Esophagus muscularis mucosa (tissue), 4 donors: ENCODE measurements at regions not wholly inside any gene's neighbourhood (a gene's known extent, or its start where the extent isn't known, plus 50 kb on each side); places are given as distances from the start of the nearest gene placed in this dataset.

ENCODE experiments used
- DNase-seq: peaks from one replicate; pipeline ENCODE4 v3.0.0-alpha.2; 2017; ENCODE audit errors: extremely low spot score
- H3K27ac ChIP-seq, 4 donors: fragments of 200-600 bp; sonication (generic); replicated peaks in 1 of 4; 1 replicate in 3 of 4; 2 replicates in 1 of 4; pipeline ENCODE4 v1.5.1; 2016 to 2019; ENCODE audit warnings: mild to moderate bottlenecking in 1 of 4
- H3K27me3 ChIP-seq, 4 donors: fragments of 200-600 bp; sonication (generic); one replicate each; pipeline versions ENCODE4 v1.5.1 to v1.6.0; 2016 to 2019
- H3K36me3 ChIP-seq, 4 donors: fragments of 200-600 bp; sonication (generic); one replicate each; pipeline ENCODE4 v1.5.1; 2016 to 2019
- H3K4me1 ChIP-seq, 4 donors: fragments of 200-600 bp; sonication (generic); one replicate each; pipeline ENCODE4 v1.5.1; 2016 to 2019
- H3K4me3 ChIP-seq, 4 donors: fragments of 200-600 bp; sonication (generic); 1 replicate in 2 of 4; 2 replicates in 2 of 4; pipeline ENCODE4 v1.5.1; 2016 to 2019; ENCODE audit warnings: mild to moderate bottlenecking in 4 of 4, moderate library complexity in 1 of 4
- H3K9me3 ChIP-seq, 4 donors: fragments of 200-600 bp; sonication (generic); 1 replicate in 3 of 4; 2 replicates in 1 of 4; pipeline ENCODE4 v1.5.1; 2016 to 2019
- CTCF ChIP-seq, 3 experiments: fragments of 200-600 bp in 2 of 3; fragments of 450-650 bp in 1 of 3; sonication (generic) in 2 of 3; IDR thresholded peaks; one replicate each; pipeline ENCODE4 v1.5.1; 2017 to 2019; ENCODE audit warnings: antibody characterized with exemption in 3 of 3, mild to moderate bottlenecking in 2 of 3, moderate library complexity in 1 of 3
- EP300 ChIP-seq: sonication (generic); formaldehyde crosslinking; IDR thresholded peaks from one replicate; pipeline ENCODE4 v1.6.1; 2017; ENCODE audit warnings: antibody characterized with exemption
- POLR2A ChIP-seq: fragments of 450-650 bp; IDR thresholded peaks from one replicate; pipeline ENCODE4 v1.6.1; 2017; ENCODE audit warnings: antibody characterized with exemption, moderate library complexity, mild to moderate bottlenecking, low read depth
- POLR2AphosphoS5 ChIP-seq, 2 donors: sonication (generic); formaldehyde crosslinking; IDR thresholded peaks; one replicate each; pipeline ENCODE4 v1.6.1; 2017; ENCODE audit warnings: antibody characterized with exemption in 2 of 2
- WGBS: methylation state at CpG from one replicate; pipeline ENCODE4 v1.1.5; 2018; 5-methylcytosine and 5-hydroxymethylcytosine counted together
- intact Hi-C: fragments of 100-400 bp; cut with DNase I; formaldehyde crosslinking; loops from one replicate; pipeline ENCODE4 v1.15.1; 2023

DNA sequence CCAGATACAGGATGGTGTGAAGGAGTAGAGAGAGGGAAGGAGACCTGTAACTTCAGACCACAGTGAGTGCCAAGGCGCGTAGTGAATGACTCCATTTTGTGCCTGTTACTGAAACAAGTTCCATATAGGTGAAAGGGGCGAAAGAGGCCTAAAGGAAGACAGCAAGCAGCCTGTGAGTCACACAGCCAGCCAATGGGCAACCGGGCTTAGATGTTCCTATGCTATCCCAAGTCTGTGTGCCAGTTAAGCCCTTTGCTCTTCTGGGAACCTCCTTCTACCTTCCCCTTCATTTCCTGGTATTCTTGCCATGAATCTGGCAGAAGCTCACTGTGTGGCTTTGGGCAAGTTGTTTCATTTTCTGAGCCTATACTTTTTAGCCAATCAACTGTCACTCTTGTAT is 161.8 kb upstream of the LDB2 start:
- 91% methylated on average over 4 of the region's 4 CpGs for WGBS
- intact Hi-C loops = no loop called here
- DNase-seq = peak; percentile 81
- H3K4me1 ChIP-seq = peaks cover 0 to 14% (median 7%) of the 10 kb centered on the region in 4 donors
- no peaks in the 10 kb centered on the region for H3K36me3 ChIP-seq
- H3K4me3 ChIP-seq = no peak overlapping the region
- H3K27me3 ChIP-seq = no peaks in the 10 kb centered on the region
- no peak for TF ChIP-seq POLR2AphosphoS5 (IDR thresholded peaks at IDR 0.05)
- no peak for TF ChIP-seq POLR2A
- no peak for TF ChIP-seq CTCF (IDR thresholded peaks at IDR 0.05)
- no peak for TF ChIP-seq EP300
- H3K27ac ChIP-seq = no peak overlapping the region
- H3K9me3 ChIP-seq = no peaks in the 10 kb centered on the region

DNA sequence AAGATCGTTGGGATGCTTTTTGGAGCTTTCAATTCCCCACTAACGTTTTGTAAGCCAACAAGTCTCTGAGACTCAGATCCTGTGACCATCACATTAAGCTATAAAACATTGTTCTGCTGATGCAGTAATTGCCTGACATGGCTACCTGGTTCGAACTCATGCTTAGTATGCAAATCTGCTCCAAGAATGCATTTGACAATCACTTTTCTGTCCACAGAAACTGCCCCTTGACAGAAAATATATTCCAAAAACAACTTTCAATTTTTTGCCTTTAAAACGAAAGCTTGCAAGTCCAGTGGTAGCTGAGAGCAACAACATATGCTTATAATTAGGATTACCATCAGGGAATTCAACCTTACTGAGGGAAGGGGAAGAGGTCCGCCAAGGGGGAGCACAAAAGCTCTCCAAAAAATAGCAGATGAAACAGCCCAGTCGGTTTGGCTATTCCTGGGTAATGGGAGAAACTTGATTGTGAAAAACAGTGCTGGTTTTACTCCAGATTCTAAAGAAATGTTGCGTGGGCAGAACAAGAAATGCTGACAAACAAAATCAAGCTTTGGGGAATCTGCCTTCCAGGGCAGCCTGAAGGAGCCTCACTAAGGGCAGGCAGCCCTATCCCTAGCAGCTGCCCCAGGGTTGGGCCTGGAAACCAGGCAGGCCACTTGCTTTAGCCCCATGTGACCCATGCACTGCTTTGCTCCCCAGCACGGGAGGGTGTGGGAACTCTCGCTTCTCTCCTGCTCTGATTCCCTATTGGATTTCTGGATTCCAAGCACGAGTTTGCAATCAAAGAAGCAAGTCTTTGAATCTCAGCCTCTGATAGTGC is 160.7 kb upstream of the LDB2 start:
- no peak overlapping the region for H3K27ac ChIP-seq
- peak overlapping the region in 2 of 4 donors; percentile 2 to 29 for H3K4me3 ChIP-seq
- intact Hi-C loops = no loop called here
- H3K36me3 ChIP-seq = no peaks in the 10 kb centered on the region
- peaks cover 0 to 14% (median 7%) of the 10 kb centered on the region in 4 donors for H3K4me1 ChIP-seq
- no peaks in the 10 kb centered on the region for H3K9me3 ChIP-seq
- no peak for TF ChIP-seq CTCF (IDR thresholded peaks at IDR 0.05)
- no peak for TF ChIP-seq POLR2A
- no peak for TF ChIP-seq EP300
- TF ChIP-seq POLR2AphosphoS5 (IDR thresholded peaks at IDR 0.05) = no peak
- DNase-seq = peak; percentile 78
- H3K27me3 ChIP-seq = no peaks in the 10 kb centered on the region
- WGBS = 60% methylated on average over 10 of the region's 10 CpGs

- H3K4me1 ChIP-seq = peaks cover 0 to 14% (median 7%) of the 10 kb centered on the region in 4 donors
- no peaks in the 10 kb centered on the region for H3K9me3 ChIP-seq
- no peaks in the 10 kb centered on the region for H3K36me3 ChIP-seq
- intact Hi-C loops = no loop called here
- WGBS = 51% methylated on average over 4 of the region's 4 CpGs
- TF ChIP-seq EP300 (no peak), CTCF (IDR thresholded peaks at IDR 0.05) (no peak), POLR2AphosphoS5 (IDR thresholded peaks at IDR 0.05) (no peak), POLR2A (no peak)
- H3K27me3 ChIP-seq = no peaks in the 10 kb centered on the region
- DNase-seq = peak; percentile 91
- H3K27ac ChIP-seq = peak overlapping the region in 1 of 4 donors; percentile 2
- no peak overlapping the region for H3K4me3 ChIP-seq
Observed at GRCh38 chr4:17058536-17058915, 160.1 kb upstream of the LDB2 start.

GRCh38 chr4:17057035-17057434 is 158.6 kb upstream of the LDB2 start:
- H3K36me3 ChIP-seq = no peaks in the 10 kb centered on the region
- no peak for TF ChIP-seq CTCF (IDR thresholded peaks at IDR 0.05)
- no peak for TF ChIP-seq POLR2AphosphoS5 (IDR thresholded peaks at IDR 0.05)
- no peak for TF ChIP-seq EP300
- TF ChIP-seq POLR2A = no peak
- H3K4me1 ChIP-seq = peaks cover 0 to 14% (median 7%) of the 10 kb centered on the region in 4 donors
- intact Hi-C loops = no loop called here
- no peaks in the 10 kb centered on the region for H3K9me3 ChIP-seq
- no peaks in the 10 kb centered on the region for H3K27me3 ChIP-seq
- DNase-seq = no peak
- 96% methylated on average over 6 of the region's 6 CpGs for WGBS
- no peak overlapping the region for H3K27ac ChIP-seq
- H3K4me3 ChIP-seq = no peak overlapping the region
